GM12878 (cell line): ENCODE measurements at regions not wholly inside any gene's neighbourhood (a gene's known extent, or its start where the extent isn't known, plus 50 kb on each side); places are given as distances from the start of the nearest gene placed in this dataset.

Experiments
- ATF7 ChIP-seq: fragments of 450-650 bp; IDR thresholded peaks from 2 replicates; pipeline ENCODE4 v1.6.1; 2016; ENCODE audit warnings: low read depth, mild to moderate bottlenecking
- CHD1 ChIP-seq: IDR thresholded peaks from 2 replicates; pipeline ENCODE4 v1.6.1; 2012; ENCODE audit warnings: low read depth, low read length, improper control_type of control experiment
- ETV6 ChIP-seq, 2 experiments: fragments of 450-650 bp in 1 of 2; IDR thresholded peaks in 1 of 2; conservative IDR thresholded peaks in 1 of 2; 2 replicates each; pipeline ENCODE4 v1.6.1; 2014; ENCODE audit warnings: antibody characterized with exemption in 1 of 2, borderline replicate concordance in 1 of 2, low read depth in 1 of 2, mild to moderate bottlenecking in 1 of 2, moderate library complexity in 1 of 2
- IKZF1 ChIP-seq: fragments of 450-650 bp; conservative IDR thresholded peaks from 2 replicates; pipeline ENCODE4 v1.6.1; 2017; ENCODE audit warnings: antibody characterized with exemption, mild to moderate bottlenecking
- NRF1 ChIP-seq: conservative IDR thresholded peaks from 2 replicates; pipeline ENCODE4 v1.6.1; 2011; ENCODE audit warnings: mild to moderate bottlenecking, low read depth, low read length, improper control_type of control experiment
- RBBP5 ChIP-seq: fragments of 200-600 bp; sonication (generic); conservative IDR thresholded peaks from 2 replicates; pipeline ENCODE4 v1.6.1; 2016
- RFX5 ChIP-seq: IDR thresholded peaks from 2 replicates; pipeline ENCODE4 v1.6.1; 2011; ENCODE audit warnings: low read depth, low read length, improper control_type of control experiment
- ZBED1 ChIP-seq: IDR thresholded peaks from 2 replicates; pipeline ENCODE4 v1.6.1; 2016; ENCODE audit warnings: borderline replicate concordance
- TF ChIP-seq, protein P1 (sequence below): fragments of 450-650 bp; IDR thresholded peaks from 2 replicates; pipeline ENCODE4 v1.6.1; 2018; ENCODE audit warnings: borderline replicate concordance, mild to moderate bottlenecking; ENCODE audit not compliant: partially characterized antibody
- TF ChIP-seq, protein P2 (sequence below), 3 experiments: IDR thresholded peaks in 2 of 3; conservative IDR thresholded peaks in 1 of 3; 2 replicates each; pipeline ENCODE4 v1.5.1; 2011; ENCODE audit warnings: low read depth in 3 of 3, low read length in 3 of 3, mild to moderate bottlenecking in 3 of 3, control low read depth in 2 of 3, moderate library complexity in 2 of 3, inconsistent platforms in 1 of 3, mixed read lengths in 1 of 3; ENCODE audit not compliant: control insufficient read depth in 2 of 3, insufficient read depth in 1 of 3; ENCODE audit errors: extremely low read depth in 1 of 3
- TF ChIP-seq, protein P3 (sequence below): IDR thresholded peaks from 2 replicates; pipeline ENCODE4 v1.6.1; 2012; ENCODE audit warnings: low read length, inconsistent platforms

DNA sequence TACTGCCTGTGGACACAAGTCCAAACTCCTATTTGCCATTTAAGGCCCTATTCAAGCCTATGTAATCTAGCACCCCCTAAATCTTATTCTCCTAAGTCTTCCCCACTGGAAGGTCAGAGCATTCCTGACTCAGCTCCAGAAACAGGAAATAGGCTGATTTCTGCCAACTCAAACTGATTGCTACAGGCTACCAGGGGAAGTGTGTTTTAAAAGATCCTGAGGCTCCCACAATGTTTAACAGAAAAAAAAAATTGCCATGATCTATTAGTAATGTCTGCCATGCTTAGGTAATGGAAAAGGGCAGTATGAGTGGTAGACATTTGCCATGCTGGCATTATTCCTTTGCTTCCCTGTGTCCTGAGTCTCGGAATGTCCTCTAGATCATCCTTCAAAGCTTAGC lies 65.8 kb upstream of the BRINP1 start (continued):
- TF ChIP-seq, protein P1, sequence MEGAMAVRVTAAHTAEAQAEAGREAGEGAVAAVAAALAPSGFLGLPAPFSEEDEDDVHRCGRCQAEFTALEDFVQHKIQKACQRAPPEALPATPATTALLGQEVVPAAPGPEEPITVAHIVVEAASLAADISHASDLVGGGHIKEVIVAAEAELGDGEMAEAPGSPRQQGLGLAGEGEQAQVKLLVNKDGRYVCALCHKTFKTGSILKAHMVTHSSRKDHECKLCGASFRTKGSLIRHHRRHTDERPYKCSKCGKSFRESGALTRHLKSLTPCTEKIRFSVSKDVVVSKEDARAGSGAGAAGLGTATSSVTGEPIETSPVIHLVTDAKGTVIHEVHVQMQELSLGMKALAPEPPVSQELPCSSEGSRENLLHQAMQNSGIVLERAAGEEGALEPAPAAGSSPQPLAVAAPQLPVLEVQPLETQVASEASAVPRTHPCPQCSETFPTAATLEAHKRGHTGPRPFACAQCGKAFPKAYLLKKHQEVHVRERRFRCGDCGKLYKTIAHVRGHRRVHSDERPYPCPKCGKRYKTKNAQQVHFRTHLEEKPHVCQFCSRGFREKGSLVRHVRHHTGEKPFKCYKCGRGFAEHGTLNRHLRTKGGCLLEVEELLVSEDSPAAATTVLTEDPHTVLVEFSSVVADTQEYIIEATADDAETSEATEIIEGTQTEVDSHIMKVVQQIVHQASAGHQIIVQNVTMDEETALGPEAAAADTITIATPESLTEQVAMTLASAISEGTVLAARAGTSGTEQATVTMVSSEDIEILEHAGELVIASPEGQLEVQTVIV, result no peak
- TF ChIP-seq CHD1, result no peak
- TF ChIP-seq, protein P2, sequence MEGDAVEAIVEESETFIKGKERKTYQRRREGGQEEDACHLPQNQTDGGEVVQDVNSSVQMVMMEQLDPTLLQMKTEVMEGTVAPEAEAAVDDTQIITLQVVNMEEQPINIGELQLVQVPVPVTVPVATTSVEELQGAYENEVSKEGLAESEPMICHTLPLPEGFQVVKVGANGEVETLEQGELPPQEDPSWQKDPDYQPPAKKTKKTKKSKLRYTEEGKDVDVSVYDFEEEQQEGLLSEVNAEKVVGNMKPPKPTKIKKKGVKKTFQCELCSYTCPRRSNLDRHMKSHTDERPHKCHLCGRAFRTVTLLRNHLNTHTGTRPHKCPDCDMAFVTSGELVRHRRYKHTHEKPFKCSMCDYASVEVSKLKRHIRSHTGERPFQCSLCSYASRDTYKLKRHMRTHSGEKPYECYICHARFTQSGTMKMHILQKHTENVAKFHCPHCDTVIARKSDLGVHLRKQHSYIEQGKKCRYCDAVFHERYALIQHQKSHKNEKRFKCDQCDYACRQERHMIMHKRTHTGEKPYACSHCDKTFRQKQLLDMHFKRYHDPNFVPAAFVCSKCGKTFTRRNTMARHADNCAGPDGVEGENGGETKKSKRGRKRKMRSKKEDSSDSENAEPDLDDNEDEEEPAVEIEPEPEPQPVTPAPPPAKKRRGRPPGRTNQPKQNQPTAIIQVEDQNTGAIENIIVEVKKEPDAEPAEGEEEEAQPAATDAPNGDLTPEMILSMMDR (IDR thresholded peaks at IDR 0.05 in 2 of 3, conservative IDR thresholded peaks at IDR 0.05 in 1 of 3; ENCODE audit: control insufficient read depth in 2 of 3, extremely low read depth in 1 of 3, insufficient read depth in 1 of 3, low read depth in 3 of 3, low read length in 3 of 3), result no peak
- no peak for TF ChIP-seq RBBP5
- TF ChIP-seq ATF7, result no peak
- TF ChIP-seq IKZF1, result no peak
- TF ChIP-seq RFX5, result no peak
- no peak for TF ChIP-seq NRF1
- TF ChIP-seq ETV6 (conservative IDR thresholded peaks at IDR 0.05 in 1 of 2, IDR thresholded peaks at IDR 0.05 in 1 of 2; ENCODE audit: borderline replicate concordance in 1 of 2, low read depth in 1 of 2), result no peak
- TF ChIP-seq, protein P3, sequence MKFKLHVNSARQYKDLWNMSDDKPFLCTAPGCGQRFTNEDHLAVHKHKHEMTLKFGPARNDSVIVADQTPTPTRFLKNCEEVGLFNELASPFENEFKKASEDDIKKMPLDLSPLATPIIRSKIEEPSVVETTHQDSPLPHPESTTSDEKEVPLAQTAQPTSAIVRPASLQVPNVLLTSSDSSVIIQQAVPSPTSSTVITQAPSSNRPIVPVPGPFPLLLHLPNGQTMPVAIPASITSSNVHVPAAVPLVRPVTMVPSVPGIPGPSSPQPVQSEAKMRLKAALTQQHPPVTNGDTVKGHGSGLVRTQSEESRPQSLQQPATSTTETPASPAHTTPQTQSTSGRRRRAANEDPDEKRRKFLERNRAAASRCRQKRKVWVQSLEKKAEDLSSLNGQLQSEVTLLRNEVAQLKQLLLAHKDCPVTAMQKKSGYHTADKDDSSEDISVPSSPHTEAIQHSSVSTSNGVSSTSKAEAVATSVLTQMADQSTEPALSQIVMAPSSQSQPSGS, result no peak
- no peak for TF ChIP-seq ZBED1
